ENCODE measurements at regions not wholly inside any gene's neighbourhood (a gene's known extent, or its start where the extent isn't known, plus 50 kb on each side); places are given as distances from the start of the nearest gene placed in this dataset.

- TF ChIP-seq E4F1 (IDR thresholded peaks at IDR 0.05; ENCODE audit: borderline replicate concordance, partially characterized antibody) = no peak
- no peak for TF ChIP-seq POU2F2 (IDR thresholded peaks at IDR 0.05; ENCODE audit: borderline replicate concordance, low read depth, low read length)
- TF ChIP-seq USF2 (IDR thresholded peaks at IDR 0.05; ENCODE audit: borderline replicate concordance, low read depth, low read length) = no peak
- TF ChIP-seq SMAD5 (IDR thresholded peaks at IDR 0.05; ENCODE audit: low read depth) = no peak
- TF ChIP-seq TCF3 (IDR thresholded peaks at IDR 0.05; ENCODE audit: borderline replicate concordance, insufficient read depth, low read depth, low read length) = no peak
- no peak for TF ChIP-seq KDM1A (IDR thresholded peaks at IDR 0.05; ENCODE audit: borderline replicate concordance)
- TF ChIP-seq ATF7 (IDR thresholded peaks at IDR 0.05; ENCODE audit: low read depth) = no peak
- TF ChIP-seq MEF2B (IDR thresholded peaks at IDR 0.05; ENCODE audit: partially characterized antibody, poor library complexity, severe bottlenecking) = no peak
- no peak for TF ChIP-seq RFX5 (IDR thresholded peaks at IDR 0.05; ENCODE audit: low read depth, low read length)
- no peak for TF ChIP-seq NKRF (conservative IDR thresholded peaks at IDR 0.05)
- no peak for TF ChIP-seq CBX3 (IDR thresholded peaks at IDR 0.05; ENCODE audit: borderline replicate concordance, low read depth)
- TF ChIP-seq RB1 (IDR thresholded peaks at IDR 0.05; ENCODE audit: borderline replicate concordance) = no peak
These were observed 163.2 kb upstream of the INTU start (continued) for GRCh38 chr4:127469542-127469941.
